OCI-LY7 (cell line): ENCODE measurements at regions not wholly inside any gene's neighbourhood (a gene's known extent, or its start where the extent isn't known, plus 50 kb on each side); places are given as distances from the start of the nearest gene placed in this dataset.

Source experiments
- BruUV-seq: library from RNA; stranded (reverse); fragments of 400-500 nt; replicated peaks from 2 replicates; lab custom pipeline; 2021; lab: Mats Ljungman, UMichigan
- CTCF ChIA-PET: fragments of 300-600 bp; sonication (Branson Sonifier 250); formaldehyde crosslinking; loops from one replicate; lab custom pipeline; 2022; ENCODE audit warnings: antibody characterized with exemption; ENCODE audit not compliant: unreplicated experiment; lab: Charles Lee
- POLR2A ChIA-PET: fragments of 300-600 bp; sonication (Branson Sonifier 250); formaldehyde crosslinking; loops from one replicate; lab custom pipeline; 2022; ENCODE audit warnings: antibody characterized with exemption; lab: Charles Lee
- DNase-seq: peaks from one replicate; pipeline ENCODE4 v3.0.0-alpha.2; 2015; ENCODE audit warnings: low spot score
- H2AFZ ChIP-seq: fragments of 200-600 bp; sonication (generic), shearing (Covaris generic); 2 replicates; pipeline ENCODE4 v1.6.1; 2014; ENCODE audit warnings: mild to moderate bottlenecking, antibody characterized with exemption, low read length, moderate library complexity
- H3K27ac ChIP-seq: fragments of 200-600 bp; sonication (generic); 2 replicates; pipeline ENCODE4 v1.5.1; 2014; ENCODE audit warnings: mixed run types, low read depth, mild to moderate bottlenecking, moderate library complexity, low read length, inconsistent platforms; ENCODE audit not compliant: poor library complexity, severe bottlenecking
- H3K36me3 ChIP-seq: fragments of 200-600 bp; sonication (generic); 2 replicates; pipeline ENCODE4 v1.6.1; 2014; ENCODE audit warnings: mild to moderate bottlenecking, antibody characterized with exemption, low read length, moderate library complexity, mixed read lengths; ENCODE audit not compliant: insufficient read depth
- H3K4me1 ChIP-seq: fragments of 200-600 bp; sonication (generic); 2 replicates; pipeline ENCODE4 v1.5.1; 2014; ENCODE audit warnings: mild to moderate bottlenecking, low read length; ENCODE audit not compliant: insufficient read depth, poor library complexity, severe bottlenecking
- H3K4me2 ChIP-seq: fragments of 200-600 bp; sonication (generic); 2 replicates; pipeline ENCODE4 v1.6.1; 2014; ENCODE audit warnings: mild to moderate bottlenecking, low read length
- H3K4me3 ChIP-seq: fragments of 200-600 bp; sonication (generic); 2 replicates; pipeline ENCODE4 v1.5.1; 2014; ENCODE audit warnings: mild to moderate bottlenecking, low read depth, low read length; ENCODE audit not compliant: poor library complexity, severe bottlenecking
- H3K79me2 ChIP-seq: fragments of 200-600 bp; sonication (generic); 2 replicates; pipeline ENCODE4 v1.6.1; 2016; ENCODE audit warnings: low read depth, mild to moderate bottlenecking, low read length, moderate library complexity, mixed read lengths; ENCODE audit not compliant: insufficient read depth
- H3K9me2 ChIP-seq: fragments of 200-600 bp; sonication (generic); 2 replicates; pipeline ENCODE4 v1.6.1; 2016; ENCODE audit warnings: mild to moderate bottlenecking, low read length, mixed read lengths; ENCODE audit not compliant: insufficient read depth
- H3K9me3 ChIP-seq: fragments of 200-600 bp; sonication (generic); 2 replicates; pipeline ENCODE4 v1.6.1; 2014; ENCODE audit warnings: mild to moderate bottlenecking, mixed run types, low read length, mixed read lengths
- H4K20me1 ChIP-seq: fragments of 200-600 bp; sonication (generic); 2 replicates; pipeline ENCODE4 v1.6.1; 2014; ENCODE audit warnings: mild to moderate bottlenecking, antibody characterized with exemption, low read length, moderate library complexity, mixed read lengths; ENCODE audit not compliant: insufficient read depth
- CTCF ChIP-seq: fragments of 200-600 bp; sonication (generic); conservative IDR thresholded peaks from 2 replicates; pipeline ENCODE4 v1.5.1; 2014; ENCODE audit warnings: mild to moderate bottlenecking, antibody characterized with exemption, low read length, moderate library complexity, mixed read lengths
- EZH2phosphoT487 ChIP-seq: fragments of 200-600 bp; sonication (generic); IDR thresholded peaks from 2 replicates; pipeline ENCODE4 v1.6.1; 2018; ENCODE audit warnings: low read depth, borderline replicate concordance, mild to moderate bottlenecking, mixed run types, antibody characterized with exemption, low read length, moderate library complexity, mixed read lengths
- intact Hi-C: fragments of 100-400 bp; cut with micrococcal nuclease; formaldehyde crosslinking; loops from one replicate; pipeline ENCODE4 v1.10.0; 2022; ENCODE audit not compliant: unreplicated experiment

DNA sequence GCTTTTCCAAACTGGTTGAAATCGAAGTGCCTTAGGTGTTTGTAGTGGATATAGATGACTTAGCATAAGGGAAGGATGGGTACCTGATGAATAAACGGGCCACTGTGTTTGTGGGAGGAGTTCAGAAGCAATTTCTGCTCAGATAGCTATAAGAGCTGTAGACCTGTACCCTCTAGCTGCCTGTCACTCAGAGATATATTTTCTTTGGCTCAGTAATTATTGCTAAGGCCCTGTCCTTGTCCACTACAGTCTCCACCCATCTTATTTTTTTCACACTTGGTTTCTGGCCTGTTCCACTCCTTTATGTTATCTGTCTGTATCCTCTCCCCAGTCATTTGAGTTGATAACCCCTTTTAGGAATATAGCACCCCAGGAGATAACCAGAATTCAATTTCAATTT lies 74.8 kb upstream of the RMST start:
- H2AFZ ChIP-seq = no peak overlapping the region
- H3K4me3 ChIP-seq = no peak overlapping the region
- no peaks in the 10 kb centered on the region for H3K4me1 ChIP-seq
- H3K27ac ChIP-seq = no peak overlapping the region
- no peaks in the 10 kb centered on the region for H3K79me2 ChIP-seq
- no peak for TF ChIP-seq EZH2phosphoT487
- TF ChIP-seq CTCF = no peak
- H3K9me3 ChIP-seq = no peaks in the 10 kb centered on the region
- H3K9me2 ChIP-seq = no peaks in the 10 kb centered on the region
- no peaks in the 10 kb centered on the region for H3K36me3 ChIP-seq
- CTCF ChIA-PET = no interaction called here
- no peak for DNase-seq
- no TSS peak for BruUV-seq
- intact Hi-C loops = no loop called here
- H4K20me1 ChIP-seq = no peaks in the 10 kb centered on the region
- no peak overlapping the region for H3K4me2 ChIP-seq
- POLR2A ChIA-PET = no interaction called here

- Histone ChIP-seq H2AFZ (no peak overlapping the region), H3K27ac (no peak overlapping the region), H3K79me2 (no peaks in the 10 kb centered on the region), H3K4me1 (no peaks in the 10 kb centered on the region), H3K4me3 (no peak overlapping the region), H3K9me3 (no peaks in the 10 kb centered on the region), H3K9me2 (no peaks in the 10 kb centered on the region), H4K20me1 (no peaks in the 10 kb centered on the region), H3K4me2 (no peak overlapping the region), H3K36me3 (no peaks in the 10 kb centered on the region)
- DNase-seq = no peak
- POLR2A ChIA-PET = interaction anchor here (0.9 to 1.1 kb wide), 2 partner anchors 8 to 318 kb away, joined by 3 read pairs; no protein-coding TSS in a partner anchor
- intact Hi-C loops = no loop called here
- BruUV-seq = no TSS peak
- CTCF ChIA-PET = no interaction called here
- no peak for TF ChIP-seq CTCF
- TF ChIP-seq EZH2phosphoT487 = no peak
Measured at GRCh38 chr12:97394657-97395056, 67.9 kb upstream of the RMST start.

DNA sequence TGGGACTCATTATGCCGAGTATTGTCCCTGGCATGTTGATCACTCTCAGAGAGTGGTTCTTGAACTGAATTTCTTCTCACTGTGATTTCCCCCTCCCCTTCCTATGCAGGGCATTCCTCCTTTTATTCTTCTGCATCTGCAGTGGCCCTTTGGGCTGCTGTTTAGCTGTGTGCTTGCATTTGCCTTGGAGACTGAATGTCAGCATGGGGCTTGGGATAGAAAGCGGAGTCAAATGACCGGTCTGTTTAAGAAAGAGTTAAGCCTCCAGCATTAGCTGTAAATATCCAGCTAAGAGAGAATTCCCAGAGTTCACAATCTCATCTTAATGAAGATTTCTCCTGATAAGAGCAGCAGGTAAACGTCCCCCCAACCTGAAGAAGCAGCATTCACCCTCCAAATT lies 65.6 kb upstream of the RMST start:
- Histone ChIP-seq H3K4me1 (no peaks in the 10 kb centered on the region), H3K9me3 (no peaks in the 10 kb centered on the region), H2AFZ (no peak overlapping the region), H3K4me2 (no peak overlapping the region), H3K9me2 (no peaks in the 10 kb centered on the region), H4K20me1 (no peaks in the 10 kb centered on the region), H3K79me2 (no peaks in the 10 kb centered on the region), H3K36me3 (no peaks in the 10 kb centered on the region), H3K4me3 (no peak overlapping the region), H3K27ac (no peak overlapping the region)
- CTCF ChIA-PET = no interaction called here
- intact Hi-C loops = no loop called here
- BruUV-seq = no TSS peak
- TF ChIP-seq EZH2phosphoT487 = no peak
- no peak for TF ChIP-seq CTCF
- DNase-seq = no peak
- POLR2A ChIA-PET = interaction anchor here (0.7 kb wide), 1 partner anchor 38 kb away, joined by 4 read pairs; no protein-coding TSS in a partner anchor
